SK-N-SH (cell line): ENCODE measurements at regions not wholly inside any gene's neighbourhood (a gene's known extent, or its start where the extent isn't known, plus 50 kb on each side); places are given as distances from the start of the nearest gene placed in this dataset.

Experiments used
- CTCF ChIA-PET: fragments of 300-600, 350-600 bp; formaldehyde crosslinking; extraction: SDS; loops from one replicate; lab custom pipeline; 2021; lab: Yijun Ruan, JAX
- POLR2A ChIA-PET: fragments of 350-600 bp; sonication (Branson Sonifier 250); formaldehyde crosslinking; extraction: SDS; loops from one replicate; lab custom pipeline; 2020; ENCODE audit warnings: antibody characterized with exemption, inconsistent platforms; lab: Yijun Ruan, JAX
- DNase-seq: peaks from one replicate; pipeline ENCODE4 v3.0.0; 2012
- H2AFZ ChIP-seq: fragments of 200-600 bp; sonication (generic); 2 replicates; pipeline ENCODE4 v1.8.1; 2016; ENCODE audit warnings: antibody characterized with exemption, mild to moderate bottlenecking, low read depth
- H3F3A ChIP-seq: fragments of 200-600 bp; sonication (generic); replicated peaks from 2 replicates; pipeline ENCODE3; 2016; ENCODE audit warnings: antibody characterized with exemption, mild to moderate bottlenecking; ENCODE audit not compliant: insufficient read depth
- H3K27ac ChIP-seq, 2 experiments: fragments of 200-500 bp in 1 of 2; fragments of 200-600 bp in 1 of 2; sonication (Bioruptor generic) in 1 of 2; sonication (generic), shearing (Covaris generic) in 1 of 2; 2 replicates each; pipeline versions ENCODE4 v1.5.1 to v1.6.1; 2014 to 2016; ENCODE audit warnings: low read depth in 2 of 2, inconsistent platforms in 1 of 2, low read length in 1 of 2, mild to moderate bottlenecking in 1 of 2, mixed read lengths in 1 of 2
- H3K27me3 ChIP-seq: fragments of 200-600 bp; sonication (generic), shearing (Covaris generic); 2 replicates; pipeline ENCODE4 v1.6.1; 2016; ENCODE audit warnings: mixed run types; ENCODE audit not compliant: insufficient read depth
- H3K36me3 ChIP-seq, 2 experiments: fragments of 200-500 bp in 1 of 2; fragments of 200-600 bp in 1 of 2; sonication (Bioruptor generic) in 1 of 2; sonication (generic) in 1 of 2; replicated peaks in 1 of 2; 2 replicates each; pipeline versions ENCODE3 to v1.5.1; 2014 to 2016; ENCODE audit warnings: low read length in 1 of 2, mild to moderate bottlenecking in 1 of 2; ENCODE audit not compliant: insufficient read depth in 2 of 2, control insufficient read depth in 1 of 2
- H3K4me1 ChIP-seq, 2 experiments: fragments of 200-500 bp in 1 of 2; fragments of 200-600 bp in 1 of 2; sonication (Bioruptor generic) in 1 of 2; sonication (generic), shearing (Covaris generic) in 1 of 2; 2 replicates each; pipeline versions ENCODE4 v1.5.1 to v1.6.1; 2014 to 2016; ENCODE audit warnings: low read depth in 1 of 2, low read length in 1 of 2, mixed run types in 1 of 2; ENCODE audit not compliant: insufficient read depth in 2 of 2, control insufficient read depth in 1 of 2
- H3K4me2 ChIP-seq: fragments of 200-600 bp; sonication (generic), shearing (Covaris generic); 2 replicates; pipeline ENCODE4 v1.6.1; 2017; ENCODE audit warnings: mixed run types
- H3K4me3 ChIP-seq, 2 experiments: fragments of 200-500 bp in 1 of 2; fragments of 200-600 bp in 1 of 2; sonication (Bioruptor generic) in 1 of 2; sonication (generic), shearing (Covaris generic) in 1 of 2; 2 replicates each; pipeline versions ENCODE4 v1.5.1 to v1.8.1; 2014 to 2016; ENCODE audit warnings: low read depth in 2 of 2, inconsistent platforms in 1 of 2, low read length in 1 of 2, mild to moderate bottlenecking in 1 of 2, mixed read lengths in 1 of 2, moderate library complexity in 1 of 2
- H3K79me2 ChIP-seq: fragments of 200-600 bp; sonication (generic); 2 replicates; pipeline ENCODE4 v1.8.1; 2017; ENCODE audit warnings: mild to moderate bottlenecking; ENCODE audit not compliant: insufficient read depth
- H3K9ac ChIP-seq: fragments of 200-600 bp; sonication (generic); 2 replicates; pipeline ENCODE4 v1.6.1; 2017; ENCODE audit warnings: mixed run types
- H3K9me2 ChIP-seq: fragments of 200-600 bp; sonication (generic); 2 replicates; pipeline ENCODE4 v1.6.1; 2017; ENCODE audit warnings: mixed run types
- H3K9me3 ChIP-seq: fragments of 200-600 bp; sonication (generic); 2 replicates; pipeline ENCODE4 v1.6.1; 2017; ENCODE audit warnings: mixed run types, mild to moderate bottlenecking, moderate library complexity
- H4K20me1 ChIP-seq: fragments of 200-600 bp; sonication (generic); 2 replicates; pipeline ENCODE4 v1.6.1; 2017; ENCODE audit warnings: mild to moderate bottlenecking, mixed run types; ENCODE audit not compliant: insufficient read depth
- ELF1 ChIP-seq: IDR thresholded peaks from 2 replicates; pipeline ENCODE4 v1.4.0; 2012
- EP300 ChIP-seq, 2 experiments: IDR thresholded peaks; 2 replicates each; pipeline versions ENCODE4 v1.4.0 to v1.6.1; 2012; ENCODE audit warnings: borderline replicate concordance in 1 of 2, low read depth in 1 of 2, low read length in 1 of 2
- EZH2phosphoT487 ChIP-seq: fragments of 200-600 bp; sonication (generic); IDR thresholded peaks from 2 replicates; pipeline ENCODE4 v1.6.1; 2017; ENCODE audit warnings: low read depth, mixed run types, mild to moderate bottlenecking, antibody characterized with exemption, moderate library complexity, borderline replicate concordance
- FOSL2 ChIP-seq: IDR thresholded peaks from 2 replicates; pipeline ENCODE4 v1.4.0; 2012; ENCODE audit warnings: low read depth, mild to moderate bottlenecking, moderate library complexity, borderline replicate concordance
- FOXJ3 ChIP-seq: sonication (generic); formaldehyde crosslinking; IDR thresholded peaks from 2 replicates; pipeline ENCODE4 v1.5.1; 2020; ENCODE audit warnings: mild to moderate bottlenecking, missing genetic modification reagents
- FOXM1 ChIP-seq: IDR thresholded peaks from 2 replicates; pipeline ENCODE4 v1.4.0; 2012; ENCODE audit warnings: low read depth, mild to moderate bottlenecking
- GABPA ChIP-seq: IDR thresholded peaks from 2 replicates; pipeline ENCODE4 v1.4.0; 2012; ENCODE audit warnings: low read depth, mild to moderate bottlenecking
- IRF3 ChIP-seq: fragments of 150-350 bp; IDR thresholded peaks from 2 replicates; pipeline ENCODE4 v1.6.1; 2016; ENCODE audit warnings: mild to moderate bottlenecking, low read depth, low read length
- JUND ChIP-seq: IDR thresholded peaks from 2 replicates; pipeline ENCODE4 v1.4.0; 2012
- MAX ChIP-seq: IDR thresholded peaks from 2 replicates; pipeline ENCODE4 v1.4.0; 2012; ENCODE audit warnings: low read depth
- MEF2A ChIP-seq: IDR thresholded peaks from 2 replicates; pipeline ENCODE4 v1.4.0; 2012; ENCODE audit warnings: low read depth, borderline replicate concordance
- NFIC ChIP-seq: IDR thresholded peaks from 2 replicates; pipeline ENCODE4 v1.4.0; 2012; ENCODE audit warnings: borderline replicate concordance
- PBX3 ChIP-seq: IDR thresholded peaks from 2 replicates; pipeline ENCODE4; 2012
- POLR2AphosphoS5 ChIP-seq: IDR thresholded peaks from 2 replicates; pipeline ENCODE4 v1.6.1; 2012; ENCODE audit warnings: low read depth, low read length
- RAD21 ChIP-seq: IDR thresholded peaks from 2 replicates; pipeline ENCODE4 v1.6.1; 2012; ENCODE audit warnings: mild to moderate bottlenecking, low read length
- RCOR1 ChIP-seq: fragments of 150-350 bp; IDR thresholded peaks from 2 replicates; pipeline ENCODE4 v1.6.1; 2017; ENCODE audit warnings: antibody characterized with exemption, low read length
- RFX5 ChIP-seq: IDR thresholded peaks from 2 replicates; pipeline ENCODE4 v1.6.1; 2012; ENCODE audit warnings: mild to moderate bottlenecking, improper control_type of control experiment, low read length
- RXRA ChIP-seq: IDR thresholded peaks from 2 replicates; pipeline ENCODE4 v1.4.0; 2012; ENCODE audit warnings: low read depth, mild to moderate bottlenecking, borderline replicate concordance
- SIN3A ChIP-seq: IDR thresholded peaks from 2 replicates; pipeline ENCODE4 v1.6.1; 2012; ENCODE audit warnings: low read depth, mild to moderate bottlenecking, low read length, moderate library complexity, borderline replicate concordance
- TAF1 ChIP-seq: IDR thresholded peaks from 2 replicates; pipeline ENCODE4 v1.6.1; 2012; ENCODE audit warnings: low read depth, mild to moderate bottlenecking, low read length, moderate library complexity, borderline replicate concordance
- TCF12 ChIP-seq: IDR thresholded peaks from 2 replicates; pipeline ENCODE4 v1.4.0; 2012
- TEAD4 ChIP-seq: IDR thresholded peaks from 2 replicates; pipeline ENCODE4 v1.4.0; 2012; ENCODE audit warnings: mild to moderate bottlenecking, borderline replicate concordance; ENCODE audit not compliant: insufficient read depth
- USF2 ChIP-seq: fragments of 150-350 bp; IDR thresholded peaks from 2 replicates; pipeline ENCODE4 v1.6.1; 2017; ENCODE audit warnings: antibody characterized with exemption, low read length, low read depth, borderline replicate concordance
- ZBTB33 ChIP-seq: IDR thresholded peaks from 2 replicates; pipeline ENCODE4 v1.4.0; 2012; ENCODE audit warnings: low read depth, borderline replicate concordance
- WGBS: methylation state at CpG from one replicate; pipeline ENCODE4 v1.1.6; 2017; ENCODE audit warnings: low lambda C conversion rate; 5-methylcytosine and 5-hydroxymethylcytosine counted together

- no peak overlapping the region for H3K9ac ChIP-seq
- no peaks in the 10 kb centered on the region for H3K4me1 ChIP-seq
- no peaks in the 10 kb centered on the region for H3K9me2 ChIP-seq
- H3K27ac ChIP-seq, result no peak overlapping the region
- H3F3A ChIP-seq, result no peaks in the 10 kb centered on the region
- no peaks in the 10 kb centered on the region for H3K36me3 ChIP-seq
- no peak overlapping the region for H3K4me3 ChIP-seq
- no peak overlapping the region for H2AFZ ChIP-seq
- H3K9me3 ChIP-seq, result no peaks in the 10 kb centered on the region
- H3K4me2 ChIP-seq, result no peak overlapping the region
- CTCF ChIA-PET, result no interaction called here
- no peak for DNase-seq
- no peaks in the 10 kb centered on the region for H3K27me3 ChIP-seq
- TF ChIP-seq FOSL2 (no peak), RFX5 (no peak), IRF3 (no peak), TAF1 (no peak), SIN3A (no peak), FOXM1 (no peak), RXRA (no peak), TCF12 (no peak), EZH2phosphoT487 (no peak), JUND (no peak), MEF2A (no peak), MAX (no peak), GABPA (no peak)
- H3K79me2 ChIP-seq, result no peaks in the 10 kb centered on the region
- 3% methylated on average over 2 of the region's 2 CpGs for WGBS
- H4K20me1 ChIP-seq, result no peaks in the 10 kb centered on the region
- POLR2A ChIA-PET, result no interaction called here
Observed at GRCh38 chr5:13133951-13134350, 810.5 kb downstream of the DNAH5 start.

GRCh38 chr5:13115476-13115875 is 829.0 kb downstream of the DNAH5 start:
- no peaks in the 10 kb centered on the region for H3K9me3 ChIP-seq
- ChIA-PET CTCF (no interaction called here), POLR2A (no interaction called here)
- no peak overlapping the region for H2AFZ ChIP-seq
- H3K9me2 ChIP-seq, result no peaks in the 10 kb centered on the region
- H3K4me2 ChIP-seq, result no peak overlapping the region
- H3K27ac ChIP-seq, result no peak overlapping the region
- no peaks in the 10 kb centered on the region for H3K4me1 ChIP-seq
- no peak overlapping the region for H3K4me3 ChIP-seq
- WGBS, result 0% methylated on average over 1 of the region's 1 CpG
- no peak overlapping the region for H3K9ac ChIP-seq
- no peak for DNase-seq
- no peaks in the 10 kb centered on the region for H3K27me3 ChIP-seq
- no peaks in the 10 kb centered on the region for H4K20me1 ChIP-seq
- no peaks in the 10 kb centered on the region for H3K36me3 ChIP-seq
- no peaks in the 10 kb centered on the region for H3F3A ChIP-seq
- H3K79me2 ChIP-seq, result no peaks in the 10 kb centered on the region
- TF ChIP-seq RAD21, result no peak
- no peak for TF ChIP-seq USF2
- no peak for TF ChIP-seq FOSL2
- no peak for TF ChIP-seq ELF1
- TF ChIP-seq ZBTB33, result no peak
- TF ChIP-seq NFIC, result no peak
- TF ChIP-seq RCOR1, result no peak
- no peak for TF ChIP-seq TAF1
- no peak for TF ChIP-seq FOXJ3 (CRISPR knock-in tag)
- no peak for TF ChIP-seq TCF12
- no peak for TF ChIP-seq GABPA
- no peak for TF ChIP-seq EZH2phosphoT487
- TF ChIP-seq EP300 (IDR thresholded peaks at IDR 0.05; ENCODE audit: borderline replicate concordance in 1 of 2, low read depth in 1 of 2, low read length in 1 of 2), result no peak
- no peak for TF ChIP-seq IRF3
- TF ChIP-seq TEAD4, result no peak
- no peak for TF ChIP-seq SIN3A
- TF ChIP-seq POLR2AphosphoS5, result no peak
- TF ChIP-seq JUND, result no peak
- TF ChIP-seq PBX3, result no peak
